ENCODE measurements at regions not wholly inside any gene's neighbourhood (a gene's known extent, or its start where the extent isn't known, plus 50 kb on each side); places are given as distances from the start of the nearest gene placed in this dataset.

DNA sequence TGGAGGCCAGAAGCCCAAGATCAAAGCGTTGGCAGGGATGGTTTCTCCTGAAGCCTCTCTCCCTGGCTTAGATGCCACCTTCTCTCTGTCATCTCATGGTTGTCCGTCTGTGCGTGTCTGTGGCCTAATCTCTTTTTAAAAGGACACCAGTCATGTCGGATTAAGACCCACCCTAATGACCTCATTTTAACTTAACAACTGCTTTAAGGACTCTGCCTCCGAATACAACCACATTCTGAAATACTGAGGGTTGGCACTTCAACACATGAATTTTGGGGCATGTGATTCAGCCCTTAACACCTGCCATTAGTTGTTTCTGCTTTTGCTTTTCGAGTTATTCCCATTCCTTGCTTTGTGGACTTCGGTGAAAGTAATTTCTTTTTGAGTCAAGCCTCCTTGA lies 97.8 kb upstream of the SMIM21 start:
- DNase-seq, result no peak

DNA sequence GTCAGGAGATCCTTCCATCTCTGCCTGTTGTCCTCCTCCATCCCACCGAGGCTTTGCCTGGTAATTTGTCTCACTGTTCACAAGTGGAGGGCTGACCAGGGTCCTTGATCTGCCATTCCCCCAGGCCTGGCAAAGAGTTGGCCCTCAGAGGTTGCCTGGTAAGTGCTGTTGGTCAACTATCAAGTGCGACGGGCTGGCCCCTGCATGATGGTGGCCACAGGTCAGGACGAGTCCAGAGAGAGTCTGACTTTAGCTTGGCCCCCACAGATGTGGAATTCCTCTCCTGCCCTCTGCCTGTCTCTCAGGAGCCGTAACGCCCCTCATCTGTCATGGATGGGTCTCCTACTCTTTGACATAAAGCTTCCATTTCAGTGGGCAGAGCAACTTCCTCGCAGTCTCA lies 97.3 kb upstream of the SMIM21 start:
- no peak for DNase-seq

DNA sequence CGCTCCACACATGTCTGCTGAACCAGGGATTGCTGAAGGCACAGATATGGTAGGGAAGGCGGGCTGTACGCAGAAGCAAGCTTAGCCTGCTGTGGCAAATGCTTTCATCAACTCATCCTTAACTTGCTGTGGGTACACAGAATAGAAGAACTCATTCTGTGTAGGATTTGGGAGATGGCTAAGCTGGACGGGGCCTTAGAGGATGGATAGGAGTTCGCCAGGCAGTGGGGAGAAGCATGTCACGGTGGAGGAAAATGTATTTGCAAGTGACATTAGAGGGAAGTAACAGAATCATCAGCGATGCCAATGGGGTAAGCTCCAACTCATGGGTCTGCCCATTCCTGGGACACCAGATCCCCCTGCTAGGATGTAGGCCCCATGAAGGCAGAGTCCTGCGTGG lies 96.7 kb upstream of the SMIM21 start:
- DNase-seq, result no peak

DNA sequence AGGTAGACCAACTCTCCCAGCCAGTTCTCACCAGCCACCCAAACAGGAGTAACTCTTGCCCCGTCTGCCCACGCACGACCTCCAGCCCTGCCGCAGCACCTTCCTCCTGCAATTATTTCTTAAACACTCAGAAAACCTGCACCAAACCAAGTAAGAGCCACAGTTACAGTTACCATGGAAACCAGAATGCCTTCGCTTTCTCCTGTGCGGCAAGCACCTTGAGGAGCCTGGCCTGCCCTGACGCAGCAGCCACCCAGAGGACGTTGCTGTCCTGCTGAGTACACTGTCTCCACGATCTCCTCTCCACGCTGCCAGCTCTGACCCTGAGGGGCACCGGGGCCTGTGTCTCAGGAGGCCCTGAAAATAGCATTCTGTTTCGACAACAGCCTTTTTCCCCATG lies 94.3 kb upstream of the SMIM21 start:
- DNase-seq, result no peak

DNA sequence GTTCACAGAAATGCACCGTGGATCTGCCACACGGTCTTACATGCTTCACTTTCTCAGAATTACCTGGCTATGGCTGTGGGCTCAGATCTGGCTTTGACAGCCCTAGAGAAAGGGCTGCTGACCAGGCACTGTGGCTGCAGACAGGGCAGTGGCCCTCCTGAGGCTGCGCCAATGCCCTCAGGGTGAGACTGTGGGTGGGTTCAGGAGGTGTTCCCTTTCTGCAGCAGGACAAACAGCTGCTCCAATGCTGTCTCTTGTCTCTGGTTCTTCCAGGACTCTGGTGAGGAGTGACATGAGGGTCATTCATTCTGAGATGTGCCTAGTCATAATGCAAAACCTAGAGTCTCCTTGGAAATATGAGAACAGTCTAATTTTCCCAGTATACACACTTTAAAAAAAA lies 90.5 kb upstream of the SMIM21 start:
- no peak for DNase-seq

DNA sequence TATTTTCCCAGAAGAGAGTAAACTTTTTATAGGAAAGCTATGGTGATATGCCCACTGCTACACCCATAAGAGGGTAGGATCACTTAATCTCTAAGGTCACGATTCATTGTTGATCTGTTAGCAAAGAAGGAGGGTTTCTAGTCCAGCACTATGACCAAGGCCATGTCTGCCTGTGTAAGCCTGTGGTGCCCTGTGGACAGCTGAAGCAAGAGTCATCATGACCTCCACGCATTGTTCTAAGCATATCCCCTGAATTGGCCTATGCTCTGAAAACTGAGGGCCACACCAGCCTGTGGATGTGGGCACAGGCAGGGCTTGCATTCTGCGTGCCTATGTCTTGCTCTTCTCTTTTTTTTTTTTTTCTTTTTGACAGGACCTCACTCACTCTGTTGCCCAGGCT lies 89.8 kb upstream of the SMIM21 start:
- DNase-seq, result no peak

DNA sequence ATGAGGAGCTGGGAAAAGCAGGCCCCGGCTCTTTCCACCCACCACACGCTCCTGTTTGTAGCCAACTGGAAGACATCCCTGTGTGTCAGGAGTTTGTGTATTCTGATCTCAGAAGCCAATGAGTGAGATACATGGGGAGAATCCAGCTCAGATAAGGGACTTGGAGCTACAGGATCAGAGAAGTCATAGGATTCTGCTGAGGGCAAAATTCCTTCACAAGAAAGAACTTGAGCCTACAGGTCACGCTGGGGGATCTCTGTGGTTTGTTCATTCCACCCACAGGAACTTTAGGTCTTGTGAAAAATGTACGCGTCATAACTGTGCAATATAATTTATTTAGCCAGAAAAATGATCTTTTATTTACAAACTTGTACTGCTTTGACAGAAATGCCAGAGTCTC lies 80.1 kb upstream of the SMIM21 start:
- no peak for DNase-seq

DNA sequence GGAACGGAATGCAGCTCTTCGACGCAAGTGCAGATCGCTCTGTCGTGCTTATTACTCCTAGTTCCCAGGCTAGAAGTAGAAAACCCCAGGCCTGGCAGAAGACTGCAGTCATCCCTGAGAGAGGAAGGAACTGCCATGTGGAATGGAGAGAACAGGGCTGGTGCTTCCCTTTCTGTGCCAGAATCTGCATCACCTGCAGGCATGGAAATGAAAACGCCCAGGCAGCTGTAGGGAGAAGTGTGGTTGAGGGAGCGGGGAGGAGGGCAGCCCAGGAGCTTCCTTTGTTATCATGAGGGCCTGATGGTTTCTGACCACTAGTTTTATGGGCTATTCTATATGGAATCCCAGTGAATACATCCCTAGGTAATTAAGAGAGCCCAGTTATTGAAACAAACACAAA lies 79.4 kb upstream of the SMIM21 start:
- no peak for DNase-seq

DNA sequence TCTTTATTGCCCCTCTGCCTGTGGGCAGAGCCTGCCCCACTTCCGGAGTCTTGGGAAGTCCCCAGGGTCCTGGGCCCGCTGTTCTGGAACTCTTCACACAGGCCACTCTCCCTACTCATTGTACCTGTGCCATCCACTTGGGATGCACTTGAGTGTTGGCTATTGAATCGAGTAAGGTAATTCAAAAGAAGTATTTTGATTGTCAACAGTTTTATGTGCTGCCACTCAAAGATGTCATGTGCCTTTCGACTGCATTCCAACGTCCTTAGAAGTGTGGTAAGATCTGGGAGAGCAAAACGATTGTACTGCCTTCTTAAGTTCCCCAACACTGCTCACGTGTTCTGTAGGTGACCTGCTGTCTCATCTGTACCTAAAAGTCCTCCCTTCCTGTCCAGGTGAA lies 77.0 kb upstream of the SMIM21 start:
- no peak for DNase-seq

DNA sequence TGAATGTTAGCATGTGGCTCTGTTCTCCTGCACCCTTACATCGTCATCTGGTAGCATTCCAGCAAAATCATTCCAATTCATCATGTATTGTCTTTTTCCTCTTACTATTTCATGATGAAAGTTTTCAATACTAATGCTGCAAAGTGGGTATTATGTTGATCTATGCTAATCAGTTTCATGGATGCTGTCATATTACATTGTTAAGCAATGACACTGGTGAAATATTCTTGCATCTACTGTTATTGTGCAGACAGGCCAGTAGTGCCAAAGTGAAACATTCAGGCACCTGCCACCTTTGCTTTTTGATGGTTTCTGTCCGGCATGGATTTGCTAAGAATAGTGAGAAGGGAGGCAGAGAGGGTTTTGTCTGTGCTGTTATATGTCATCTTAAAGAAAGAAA lies 76.1 kb upstream of the SMIM21 start:
- no peak for DNase-seq

DNA sequence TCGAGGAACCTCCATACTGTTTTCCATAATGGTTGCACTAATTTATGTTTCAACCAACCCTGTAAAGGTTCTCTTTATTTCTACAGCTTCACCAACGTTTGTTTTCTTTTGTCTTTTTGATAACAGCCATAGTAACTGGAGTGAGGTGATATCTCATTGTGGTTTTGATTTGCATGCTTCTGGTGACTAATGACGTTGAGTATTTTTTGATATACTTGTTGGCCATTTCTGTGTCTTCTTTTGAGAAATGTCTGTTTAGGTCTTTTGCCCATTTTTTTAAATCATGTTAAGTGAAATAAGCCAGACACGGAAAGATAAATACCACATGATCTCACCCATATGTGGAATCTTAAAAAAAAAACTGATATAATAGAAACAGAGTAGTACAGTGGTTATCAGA lies 74.8 kb upstream of the SMIM21 start:
- DNase-seq, result no peak

DNA sequence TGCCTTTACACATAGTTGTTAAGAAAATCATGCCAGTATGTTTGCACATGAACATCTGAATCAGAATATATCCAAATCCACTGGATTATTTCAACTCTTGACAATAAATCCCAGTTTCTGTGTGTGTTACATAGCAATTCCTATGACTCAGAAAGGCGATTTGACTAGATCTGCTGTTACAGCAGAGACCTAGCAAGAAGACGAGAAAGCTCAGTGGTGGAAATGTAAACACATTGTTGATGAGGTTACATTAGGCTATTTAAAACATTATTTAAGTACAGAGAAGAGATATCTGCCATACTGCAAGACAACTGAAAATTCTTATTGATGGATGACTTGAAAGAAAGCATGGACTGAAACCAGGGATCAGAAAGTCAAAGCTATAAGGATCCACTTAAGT lies 73.0 kb upstream of the SMIM21 start:
- no peak for DNase-seq

DNA sequence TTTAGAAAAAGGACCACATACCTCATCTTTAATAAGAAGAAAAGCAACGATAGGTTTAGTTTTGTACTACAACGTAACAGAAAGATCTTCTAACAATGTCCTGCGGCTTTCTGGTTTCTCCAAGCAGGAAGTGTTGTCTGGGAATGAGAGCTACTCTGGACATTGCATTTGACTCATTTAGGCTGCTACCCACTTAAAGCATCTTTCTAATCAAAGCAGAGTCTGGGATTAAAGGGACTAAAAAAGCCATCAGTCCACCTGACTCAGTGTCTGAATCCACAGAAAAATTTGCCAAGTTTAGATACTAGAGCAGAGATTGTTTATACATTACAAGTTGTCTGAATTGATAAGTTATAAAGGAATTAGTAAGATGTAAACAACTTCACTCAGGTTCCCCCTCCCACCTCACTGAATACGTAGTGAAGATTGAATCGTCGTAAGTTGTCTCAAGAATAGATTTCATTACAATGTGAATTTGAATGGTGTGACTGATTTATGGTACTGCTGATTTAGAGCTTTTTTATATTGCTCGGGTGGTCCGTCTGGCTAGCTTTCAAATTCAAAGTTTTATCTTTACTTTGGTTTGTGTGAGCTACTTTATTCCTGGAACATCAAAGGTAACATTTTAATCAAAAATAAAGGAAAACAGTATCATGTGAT lies 70.2 kb upstream of the SMIM21 start:
- DNase-seq, result no peak

DNA sequence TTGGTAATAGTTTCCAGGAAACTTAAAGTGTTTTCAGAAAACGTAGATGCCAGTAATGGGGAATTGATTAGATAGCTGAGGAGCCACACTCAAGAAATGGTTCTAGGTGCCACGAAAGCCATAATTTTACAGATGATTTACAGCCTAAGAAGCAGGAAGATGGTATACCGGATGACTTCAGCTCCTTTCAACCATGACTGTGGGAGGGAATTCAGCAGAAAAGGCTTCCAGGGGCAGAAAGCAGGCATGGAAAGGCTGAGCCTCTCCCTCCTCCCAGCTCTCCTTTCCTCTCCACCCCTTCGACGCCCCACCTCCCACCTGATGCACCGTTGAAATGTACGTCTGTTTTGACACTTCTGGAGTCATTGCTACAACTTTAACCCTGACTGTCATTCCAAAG lies 68.6 kb upstream of the SMIM21 start:
- no peak for DNase-seq

DNA sequence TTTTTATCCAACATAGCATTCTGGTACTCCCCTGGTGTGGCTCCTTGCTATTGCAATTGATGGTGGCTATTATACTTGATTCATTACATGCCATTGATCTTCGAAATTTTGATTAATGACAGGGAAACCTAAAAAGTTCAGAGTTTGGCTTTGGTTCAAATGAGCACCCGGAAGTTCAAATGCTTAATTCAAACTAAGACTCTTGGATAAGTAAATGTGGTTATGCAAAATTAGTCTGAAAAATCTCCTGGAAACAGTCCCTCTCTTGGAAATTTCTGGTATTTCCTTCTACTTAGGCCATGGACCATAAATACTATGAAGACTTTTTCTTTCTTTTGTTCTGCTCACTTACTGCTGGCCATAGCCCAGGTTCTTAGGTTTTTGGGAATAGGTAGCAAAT lies 65.3 kb upstream of the SMIM21 start:
- no peak for DNase-seq

DNA sequence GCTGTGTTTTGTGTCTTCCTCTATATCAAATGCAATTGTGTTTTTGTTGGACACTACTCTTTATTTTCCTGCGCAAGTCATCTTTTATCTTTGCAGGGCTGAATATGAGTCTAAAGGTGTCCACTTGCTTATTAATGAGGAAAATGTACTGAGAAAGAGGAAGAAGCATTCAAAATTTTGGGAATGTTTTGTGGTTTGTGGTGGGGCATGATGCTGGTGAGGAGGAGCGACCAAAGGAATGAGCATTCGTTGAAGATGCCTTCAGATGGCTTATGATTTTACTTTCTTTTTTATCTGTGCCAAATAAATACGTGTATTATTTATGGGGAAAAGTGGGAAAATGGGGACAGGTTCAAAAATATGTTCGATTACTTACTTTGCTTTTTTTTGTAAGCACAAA lies 63.9 kb upstream of the SMIM21 start:
- no peak for DNase-seq

DNA sequence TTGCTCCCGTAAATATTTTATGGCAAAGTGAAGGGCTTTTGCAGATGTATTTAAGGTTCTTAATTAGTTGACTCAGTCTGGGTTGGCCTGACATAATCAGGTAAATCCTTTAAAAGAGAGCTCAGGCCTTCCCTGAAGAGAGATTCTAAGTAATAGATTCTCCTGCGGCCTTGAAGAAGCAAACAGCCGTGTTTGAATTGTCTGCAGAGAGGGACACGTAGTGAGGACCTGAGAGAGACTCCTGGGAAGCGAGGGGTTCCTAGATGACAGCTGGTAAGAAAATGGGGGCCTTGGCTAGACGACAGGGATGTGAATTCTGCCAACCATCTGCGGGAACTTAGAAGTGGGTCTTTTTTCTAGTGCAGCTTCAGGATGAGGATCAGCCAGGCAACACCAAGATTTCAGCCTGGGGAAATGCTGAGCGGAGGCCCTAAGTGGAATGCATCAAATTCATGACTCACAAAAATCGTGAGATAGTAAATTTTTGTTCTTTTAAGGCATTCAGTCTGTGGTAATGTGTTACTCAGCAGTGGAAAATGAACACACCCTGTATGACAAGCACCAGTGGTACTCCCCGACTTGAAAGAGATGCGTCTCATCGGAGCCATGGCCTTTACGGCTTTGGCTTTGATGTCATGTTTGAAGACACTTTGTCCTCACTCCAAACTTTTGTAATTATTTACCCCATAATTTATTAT lies 62.1 kb upstream of the SMIM21 start:
- DNase-seq, result no peak

DNA sequence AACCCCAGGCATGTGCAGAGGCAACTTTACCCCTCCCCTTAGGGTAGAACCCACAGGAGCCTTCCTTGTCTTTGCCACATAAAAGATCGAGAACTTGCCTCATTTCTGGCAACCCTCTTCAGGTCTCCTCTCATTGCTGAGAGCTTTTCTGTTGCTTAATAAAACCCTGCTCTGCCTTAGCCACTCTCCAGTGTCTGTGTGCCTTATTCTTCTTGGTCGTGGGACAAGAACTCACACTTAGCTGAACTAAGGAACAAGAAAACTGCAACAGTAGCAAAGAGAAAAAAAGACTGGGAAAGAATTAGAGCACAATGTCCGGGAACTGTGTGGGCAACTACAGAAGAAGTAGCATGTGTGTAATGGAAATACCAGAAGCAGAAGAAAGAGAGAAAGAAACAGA lies 56.2 kb upstream of the SMIM21 start:
- DNase-seq, result no peak

DNA sequence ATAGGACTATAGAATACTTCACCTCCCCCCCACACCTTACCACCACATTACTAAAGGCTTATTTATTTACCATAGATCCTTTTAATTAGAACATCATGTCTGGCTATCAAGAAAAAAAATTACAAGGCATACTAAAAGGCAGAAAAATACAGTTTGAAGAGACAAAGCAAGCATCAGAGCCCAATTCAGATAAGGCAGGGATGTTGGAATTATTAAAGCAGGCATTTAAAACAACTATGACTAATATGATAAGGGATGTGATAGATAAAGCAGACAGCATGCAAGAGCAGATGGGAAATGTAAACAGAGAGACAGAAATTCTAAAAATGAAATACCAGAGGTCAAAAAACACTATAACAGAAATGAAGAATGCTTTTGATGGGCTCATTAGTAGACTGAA lies 55.4 kb upstream of the SMIM21 start:
- no peak for DNase-seq

DNA sequence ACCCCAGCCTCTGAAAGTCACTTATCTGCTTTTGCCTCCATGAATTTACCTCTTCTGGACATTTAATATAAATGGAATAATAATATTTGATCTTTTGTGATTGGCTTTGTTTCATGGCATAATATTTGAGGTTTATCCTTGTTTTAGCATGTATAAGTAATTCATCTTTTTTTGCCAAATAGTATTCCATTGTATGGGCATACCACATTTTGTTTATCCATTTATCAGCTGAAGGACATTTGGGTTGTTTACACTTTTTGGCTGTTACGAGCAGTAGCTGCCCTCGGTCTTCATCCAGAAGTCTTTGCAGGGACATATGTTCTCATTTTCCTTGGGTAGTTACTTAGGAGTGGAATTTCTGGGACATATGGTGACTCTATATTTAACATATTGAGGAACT lies 53.0 kb upstream of the SMIM21 start:
- no peak for DNase-seq

DNA sequence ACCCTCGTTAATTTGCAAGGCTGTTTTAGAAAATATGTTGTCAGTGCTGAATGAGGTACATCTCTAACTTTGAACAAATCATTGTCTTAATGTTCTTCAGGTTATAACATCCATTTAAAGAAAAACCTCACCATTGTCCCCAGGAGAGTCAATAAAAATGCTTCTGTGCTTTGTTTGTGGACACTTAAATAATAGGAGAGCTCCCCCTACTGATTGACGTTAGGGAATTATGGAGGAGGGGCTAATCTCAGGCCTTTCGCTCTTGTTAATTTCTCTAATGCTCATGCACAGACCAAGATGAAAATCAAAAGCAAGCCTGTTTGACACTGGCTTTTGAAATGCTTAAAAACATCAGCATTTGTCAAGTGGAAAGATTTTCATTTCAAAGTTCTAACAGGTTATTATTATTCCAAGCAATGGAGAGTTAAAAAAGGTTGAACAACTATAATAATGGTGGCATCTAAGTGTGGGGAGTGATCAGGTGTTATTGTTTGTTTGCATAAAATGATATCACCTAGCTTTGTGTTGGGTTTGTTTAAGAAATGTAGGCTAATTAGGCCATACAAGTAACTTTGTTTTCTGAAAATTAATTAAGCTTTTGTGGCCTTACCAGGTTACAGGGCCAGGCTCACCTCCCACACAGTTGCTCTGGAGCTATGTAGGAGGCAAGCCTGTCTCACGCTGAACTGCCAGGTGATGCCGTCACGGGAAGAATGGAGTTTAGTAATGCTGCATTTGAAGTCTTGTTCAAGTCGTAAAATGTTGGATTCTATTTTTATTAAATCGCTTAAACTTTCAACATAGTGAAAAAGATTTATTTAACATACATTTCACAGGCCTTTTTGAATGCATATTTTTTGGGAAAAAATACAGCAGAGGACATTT lies 51.7 kb upstream of the SMIM21 start:
- peak; percentile 33 for DNase-seq

DNA sequence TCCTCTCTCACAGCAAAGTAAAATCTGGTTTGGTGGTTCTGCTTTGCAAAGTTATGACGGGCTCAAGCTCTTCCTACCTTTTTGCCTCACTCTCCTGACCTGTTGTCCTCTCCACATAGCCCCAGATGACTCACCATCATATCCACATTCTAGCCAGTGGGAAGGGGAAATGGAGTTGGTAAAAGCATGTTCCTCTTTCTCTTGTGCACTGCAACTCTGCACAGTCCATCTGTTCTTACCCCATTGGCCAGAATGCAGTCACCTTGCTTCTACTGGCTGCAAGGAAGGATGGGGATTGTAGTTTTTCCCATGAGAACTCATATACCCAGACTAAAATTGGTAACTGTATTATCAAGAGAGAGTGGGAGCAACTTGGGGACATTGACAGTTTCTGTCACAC lies 50.4 kb upstream of the SMIM21 start:
- DNase-seq, result no peak
